ENCODE measurements at regions not wholly inside any gene's neighbourhood (a gene's known extent, or its start where the extent isn't known, plus 50 kb on each side); places are given as distances from the start of the nearest gene placed in this dataset.
"Not testable (repeated sequence)": the region's sequence is repeated elsewhere in the genome, so short reads cannot be mapped to it uniquely, and the experiment has no call there.

DNA sequence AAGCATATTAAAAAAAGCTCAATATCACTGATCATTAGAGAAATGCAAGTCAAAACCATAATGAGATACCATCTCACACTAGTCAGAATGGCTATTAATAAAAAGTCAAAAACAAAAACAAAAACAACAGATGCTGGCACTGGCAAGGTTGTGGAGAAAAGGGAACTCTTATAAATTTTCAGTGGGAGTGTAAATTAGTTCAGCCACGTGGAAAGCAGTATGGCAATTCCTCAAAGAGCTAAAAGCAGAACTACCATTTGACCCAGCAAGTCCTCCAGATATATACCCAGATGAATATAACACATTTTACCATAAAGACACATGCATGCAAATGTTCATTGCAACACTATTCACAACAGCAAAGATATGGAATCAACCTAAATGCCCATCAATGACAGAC, 68.7 kb upstream of the MEGF10 start:
- not testable (repeated sequence) for H3K27ac ChIP-seq (ENCODE audit: low read depth, low read length); H3K4me1 ChIP-seq (ENCODE audit: control insufficient read depth, insufficient read depth, low read length); H3K27me3 ChIP-seq (ENCODE audit: control insufficient read depth, insufficient read depth, low read length); H3K4me3 ChIP-seq (ENCODE audit: low read length); H3K9ac ChIP-seq (ENCODE audit: low read length); H3K36me3 ChIP-seq (ENCODE audit: control insufficient read depth, insufficient read depth, low read length)

- not testable (repeated sequence) for H3K4me1 ChIP-seq (ENCODE audit: control insufficient read depth, insufficient read depth, low read length); H3K4me3 ChIP-seq (ENCODE audit: low read length)
Measured at GRCh38 chr5:127222571-127223156, 67.9 kb upstream of the MEGF10 start.

DNA sequence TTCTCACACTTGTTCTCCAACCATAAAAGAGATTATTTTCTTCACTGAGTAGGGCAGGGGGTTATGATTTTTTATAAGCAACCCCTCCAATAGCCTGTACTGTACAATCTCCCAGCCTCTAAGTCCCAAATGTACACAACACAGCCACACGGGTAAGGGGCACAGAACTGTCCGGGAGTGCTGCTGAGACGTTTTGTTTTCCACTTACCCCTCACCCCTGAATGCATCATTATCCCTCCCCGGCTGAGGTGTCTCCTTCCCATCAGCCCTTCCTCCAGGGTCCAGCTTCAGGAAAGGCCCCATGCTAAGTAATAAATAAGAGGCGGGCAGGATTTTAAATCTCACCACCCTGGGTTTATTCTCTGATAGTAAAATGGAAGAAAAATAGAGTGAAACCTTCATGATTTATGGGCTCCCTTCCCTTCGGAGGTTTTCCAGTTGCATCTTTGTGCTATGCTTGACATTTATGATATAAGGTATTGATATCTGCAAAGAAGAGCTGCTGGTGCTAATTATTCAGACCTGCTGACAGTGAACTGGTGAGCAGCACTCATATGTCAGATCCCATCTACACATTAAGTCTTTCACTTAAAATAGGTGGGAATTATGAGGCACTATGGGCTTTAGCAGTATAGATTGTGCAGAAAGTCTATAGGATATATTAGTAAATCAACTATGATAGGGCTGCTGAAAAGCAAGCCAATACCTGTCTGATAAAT, 67.2 kb upstream of the MEGF10 start:
- no peak overlapping the region for H3K9ac ChIP-seq (ENCODE audit: low read length)
- H3K27me3 ChIP-seq (ENCODE audit: control insufficient read depth, insufficient read depth, low read length) = no peaks in the 10 kb centered on the region
- no peak overlapping the region for H3K27ac ChIP-seq (ENCODE audit: low read depth, low read length)
- H3K4me3 ChIP-seq (ENCODE audit: low read length) = no peak overlapping the region
- H3K4me1 ChIP-seq (ENCODE audit: control insufficient read depth, insufficient read depth, low read length) = no peaks in the 10 kb centered on the region
- no peaks in the 10 kb centered on the region for H3K36me3 ChIP-seq (ENCODE audit: control insufficient read depth, insufficient read depth, low read length)

More at GRCh38 chr5:127222571-127223156, 67.9 kb upstream of the MEGF10 start:
- not testable (repeated sequence) for H3K9ac ChIP-seq (ENCODE audit: low read length); H3K27ac ChIP-seq (ENCODE audit: low read depth, low read length); H3K36me3 ChIP-seq (ENCODE audit: control insufficient read depth, insufficient read depth, low read length); H3K27me3 ChIP-seq (ENCODE audit: control insufficient read depth, insufficient read depth, low read length)

- Histone ChIP-seq H3K27me3 (ENCODE audit: control insufficient read depth, insufficient read depth, low read length) (no peaks in the 10 kb centered on the region), H3K4me1 (ENCODE audit: control insufficient read depth, insufficient read depth, low read length) (no peaks in the 10 kb centered on the region), H3K36me3 (ENCODE audit: control insufficient read depth, insufficient read depth, low read length) (no peaks in the 10 kb centered on the region), H3K4me3 (ENCODE audit: low read length) (no peak overlapping the region), H3K27ac (ENCODE audit: low read depth, low read length) (no peak overlapping the region), H3K9ac (ENCODE audit: low read length) (no peak overlapping the region)
Measured at GRCh38 chr5:127227881-127228280, 62.7 kb upstream of the MEGF10 start.

- H3K27ac ChIP-seq (ENCODE audit: low read depth, low read length) = no peak overlapping the region
- no peaks in the 10 kb centered on the region for H3K4me1 ChIP-seq (ENCODE audit: control insufficient read depth, insufficient read depth, low read length)
- H3K4me3 ChIP-seq (ENCODE audit: low read length) = peak overlapping the region; percentile 49
Measured at GRCh38 chr5:127228540-127229184, 61.9 kb upstream of the MEGF10 start.

DNA sequence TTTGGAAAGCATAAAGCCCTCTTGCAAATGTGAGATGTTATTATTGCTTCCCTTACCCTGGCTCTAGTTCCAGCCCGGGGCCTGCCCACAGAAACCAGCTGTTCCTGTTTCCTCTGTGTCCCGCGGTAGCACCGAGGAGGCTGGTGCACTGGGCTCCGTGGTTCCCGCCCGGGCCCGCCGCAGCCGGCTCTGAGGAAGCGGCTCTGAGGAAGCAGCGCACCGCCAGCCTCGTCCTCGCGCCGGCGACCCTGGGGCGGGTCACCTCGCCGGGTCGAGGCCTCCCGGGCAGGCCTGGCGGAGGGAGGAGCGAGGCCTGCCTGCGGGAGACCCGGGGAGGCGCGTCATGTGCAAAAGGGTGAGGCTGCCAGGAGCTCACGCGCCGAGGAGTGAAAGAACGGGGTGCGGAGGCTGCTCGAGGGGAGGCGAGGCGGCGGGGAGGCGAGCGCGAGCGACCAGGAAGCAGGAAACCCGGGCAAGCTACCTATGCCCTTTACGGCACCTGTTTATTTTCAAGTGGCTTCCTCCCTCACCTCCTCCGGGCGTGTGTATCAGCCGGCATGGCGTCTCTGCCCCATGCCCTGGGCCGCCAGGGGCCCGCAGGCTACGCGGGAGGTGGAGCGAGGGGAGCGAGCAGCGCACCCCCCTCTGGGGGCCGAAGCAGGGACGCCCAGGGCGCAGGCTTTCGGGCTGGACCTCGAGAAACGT, 61.3 kb upstream of the MEGF10 start:
- Histone ChIP-seq H3K4me1 (ENCODE audit: control insufficient read depth, insufficient read depth, low read length) (no peaks in the 10 kb centered on the region), H3K27me3 (ENCODE audit: control insufficient read depth, insufficient read depth, low read length) (no peaks in the 10 kb centered on the region), H3K36me3 (ENCODE audit: control insufficient read depth, insufficient read depth, low read length) (no peaks in the 10 kb centered on the region), H3K4me3 (ENCODE audit: low read length) (peak overlapping the region; percentile 49), H3K27ac (ENCODE audit: low read depth, low read length) (no peak overlapping the region), H3K9ac (ENCODE audit: low read length) (no peak overlapping the region)

More at GRCh38 chr5:127228540-127229184, 61.9 kb upstream of the MEGF10 start:
- no peak overlapping the region for H3K9ac ChIP-seq (ENCODE audit: low read length)
- no peaks in the 10 kb centered on the region for H3K27me3 ChIP-seq (ENCODE audit: control insufficient read depth, insufficient read depth, low read length)
- H3K36me3 ChIP-seq (ENCODE audit: control insufficient read depth, insufficient read depth, low read length) = no peaks in the 10 kb centered on the region

- no peak overlapping the region for H3K9ac ChIP-seq (ENCODE audit: low read length)
- no peak overlapping the region for H3K4me3 ChIP-seq (ENCODE audit: low read length)
- H3K27me3 ChIP-seq (ENCODE audit: control insufficient read depth, insufficient read depth, low read length) = no peaks in the 10 kb centered on the region
- no peaks in the 10 kb centered on the region for H3K36me3 ChIP-seq (ENCODE audit: control insufficient read depth, insufficient read depth, low read length)
- H3K27ac ChIP-seq (ENCODE audit: low read depth, low read length) = no peak overlapping the region
- no peaks in the 10 kb centered on the region for H3K4me1 ChIP-seq (ENCODE audit: control insufficient read depth, insufficient read depth, low read length)
Measured at GRCh38 chr5:127231118-127231517, 59.5 kb upstream of the MEGF10 start.

DNA sequence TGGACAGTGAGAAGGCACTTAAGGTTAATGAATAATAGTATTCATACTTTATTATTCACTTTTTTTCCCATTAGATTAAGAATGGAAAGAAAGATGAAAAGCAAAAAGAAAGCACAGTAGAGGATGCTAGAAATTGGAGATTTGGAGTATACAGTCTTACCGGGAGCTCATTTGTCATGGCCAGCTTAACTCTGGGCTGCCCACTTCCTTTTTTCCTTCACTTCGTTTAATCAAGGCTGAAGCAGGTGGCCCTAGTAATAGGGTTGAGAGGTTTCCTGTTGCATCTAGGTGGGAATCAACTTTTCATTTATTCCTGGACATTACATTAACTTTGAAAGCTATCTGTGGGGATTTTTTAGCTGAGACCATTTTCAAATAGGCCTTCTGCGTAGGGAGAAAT, 57.0 kb upstream of the MEGF10 start:
- H3K9ac ChIP-seq (ENCODE audit: low read length) = no peak overlapping the region
- no peaks in the 10 kb centered on the region for H3K4me1 ChIP-seq (ENCODE audit: control insufficient read depth, insufficient read depth, low read length)
- H3K36me3 ChIP-seq (ENCODE audit: control insufficient read depth, insufficient read depth, low read length) = no peaks in the 10 kb centered on the region
- no peak overlapping the region for H3K27ac ChIP-seq (ENCODE audit: low read depth, low read length)
- no peak overlapping the region for H3K4me3 ChIP-seq (ENCODE audit: low read length)
- no peaks in the 10 kb centered on the region for H3K27me3 ChIP-seq (ENCODE audit: control insufficient read depth, insufficient read depth, low read length)

DNA sequence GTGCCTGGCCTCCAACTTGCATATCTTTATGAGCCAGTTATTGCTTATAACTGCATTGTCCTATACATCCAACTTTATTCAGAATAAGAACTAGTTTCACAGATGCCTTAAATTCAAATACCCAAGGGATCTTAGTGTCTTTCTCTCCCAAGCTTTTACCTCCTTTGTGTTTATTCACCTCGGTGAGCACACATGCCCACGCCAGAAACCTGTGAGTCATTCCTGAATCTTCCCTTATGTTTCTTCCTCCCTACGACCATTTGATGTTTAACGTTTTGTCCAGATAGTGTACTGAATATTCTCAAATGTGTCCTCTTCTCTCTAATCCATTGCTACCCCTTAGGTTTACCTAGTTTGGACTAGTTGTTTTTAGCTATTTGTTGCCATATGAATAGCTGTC, 55.5 kb upstream of the MEGF10 start:
- no peak overlapping the region for H3K27ac ChIP-seq (ENCODE audit: low read depth, low read length)
- H3K4me3 ChIP-seq (ENCODE audit: low read length) = no peak overlapping the region
- H3K4me1 ChIP-seq (ENCODE audit: control insufficient read depth, insufficient read depth, low read length) = no peaks in the 10 kb centered on the region
- H3K9ac ChIP-seq (ENCODE audit: low read length) = no peak overlapping the region
- no peaks in the 10 kb centered on the region for H3K36me3 ChIP-seq (ENCODE audit: control insufficient read depth, insufficient read depth, low read length)
- no peaks in the 10 kb centered on the region for H3K27me3 ChIP-seq (ENCODE audit: control insufficient read depth, insufficient read depth, low read length)

DNA sequence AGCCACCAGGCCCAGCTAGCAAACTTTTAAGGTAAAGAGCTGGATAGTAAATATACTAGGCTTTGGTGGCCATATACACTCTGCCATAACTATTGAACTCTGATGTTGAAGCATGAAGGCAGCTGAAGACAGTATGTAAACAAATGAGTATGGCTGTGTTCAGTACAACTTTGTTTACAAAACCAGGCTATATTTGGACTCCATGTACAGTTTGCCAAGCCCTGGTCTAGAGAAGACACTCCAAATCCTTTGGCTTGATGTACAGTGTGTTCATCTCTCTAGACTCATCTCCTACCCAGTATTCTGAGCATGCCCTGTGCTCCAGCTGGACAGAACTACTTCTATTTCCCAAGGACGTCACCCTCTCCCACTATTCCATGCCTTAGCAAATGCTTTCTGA, 54.3 kb upstream of the MEGF10 start:
- Histone ChIP-seq H3K4me3 (ENCODE audit: low read length) (no peak overlapping the region), H3K27me3 (ENCODE audit: control insufficient read depth, insufficient read depth, low read length) (no peaks in the 10 kb centered on the region), H3K9ac (ENCODE audit: low read length) (no peak overlapping the region), H3K4me1 (ENCODE audit: control insufficient read depth, insufficient read depth, low read length) (no peaks in the 10 kb centered on the region), H3K36me3 (ENCODE audit: control insufficient read depth, insufficient read depth, low read length) (no peaks in the 10 kb centered on the region), H3K27ac (ENCODE audit: low read depth, low read length) (no peak overlapping the region)

Measured in rectal smooth muscle tissue (tissue), 1 donor.